Ascending aorta (tissue), 2 donors: ENCODE measurements at regions not wholly inside any gene's neighbourhood (a gene's known extent, or its start where the extent isn't known, plus 50 kb on each side); places are given as distances from the start of the nearest gene placed in this dataset.

Source experiments
- DNase-seq, 2 donors: peaks; one replicate each; pipeline ENCODE4 v3.0.0-alpha.2; 2019; ENCODE audit warnings: low spot score in 2 of 2
- H3K27ac ChIP-seq, 2 donors: fragments of 200-600 bp; sonication (generic); one replicate each; pipeline ENCODE4 v1.5.1; 2016 to 2017; ENCODE audit warnings: mild to moderate bottlenecking in 1 of 2
- H3K27me3 ChIP-seq: fragments of 200-600 bp; sonication (generic); one replicate; pipeline ENCODE4 v1.5.1; 2017
- H3K36me3 ChIP-seq, 2 donors: fragments of 200-600 bp; sonication (generic); one replicate each; pipeline ENCODE4 v1.5.1; 2016
- H3K4me1 ChIP-seq, 2 donors: fragments of 200-600 bp; sonication (generic); one replicate each; pipeline ENCODE4 v1.5.1; 2016 to 2017; ENCODE audit warnings: mild to moderate bottlenecking in 1 of 2
- H3K4me3 ChIP-seq, 2 donors: fragments of 200-600 bp; sonication (generic); one replicate each; pipeline ENCODE4 v1.5.1; 2016 to 2017; ENCODE audit warnings: mild to moderate bottlenecking in 1 of 2
- H3K9me3 ChIP-seq, 2 donors: fragments of 200-600 bp; sonication (generic); one replicate each; pipeline ENCODE4 v1.5.1; 2016
- intact Hi-C: fragments of 100-400 bp; cut with DNase I; formaldehyde crosslinking; loops from one replicate; pipeline ENCODE4 v1.15.1; 2023
- TF ChIP-seq, protein P1 (sequence below), 3 experiments: fragments of 200-600 bp in 2 of 3; fragments of 450-650 bp in 1 of 3; sonication (generic) in 2 of 3; IDR thresholded peaks; one replicate each; pipeline ENCODE4 v1.5.1; 2016 to 2019; ENCODE audit warnings: antibody characterized with exemption in 3 of 3, mild to moderate bottlenecking in 1 of 3, moderate library complexity in 1 of 3

DNA sequence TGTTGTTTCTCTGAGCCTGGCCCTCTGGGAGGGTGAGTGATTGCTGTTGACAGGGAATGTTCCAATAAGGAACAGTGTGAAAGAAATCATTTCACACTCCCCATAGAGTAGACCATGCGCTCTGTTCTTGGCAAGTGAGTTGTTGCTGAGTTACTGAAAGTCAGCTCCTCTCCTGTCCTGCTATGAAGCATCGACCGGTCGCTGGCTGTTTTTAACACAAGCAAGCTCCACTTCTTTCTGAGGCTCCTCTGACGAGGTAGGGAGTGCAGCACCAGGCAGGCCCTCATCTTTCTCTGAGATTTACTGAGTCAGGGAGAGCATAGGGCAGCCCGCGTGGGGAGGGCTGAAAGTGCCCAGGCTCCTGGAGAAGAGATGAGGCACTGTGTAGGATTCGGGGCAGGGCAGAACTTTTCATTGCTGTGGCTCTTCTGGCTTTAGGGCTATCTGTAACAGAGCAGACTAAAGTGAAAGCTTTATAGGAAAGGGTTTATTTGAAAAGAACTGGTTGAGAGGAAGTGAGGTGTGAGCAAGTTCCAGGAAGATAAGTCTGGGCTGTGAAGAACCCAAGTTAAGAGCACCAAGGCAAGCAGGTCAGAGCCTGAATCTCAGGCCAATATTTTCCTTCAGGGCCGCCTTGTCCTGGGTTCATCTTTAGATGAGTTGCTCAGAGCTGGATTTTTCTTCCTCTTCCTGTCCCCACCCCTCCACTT lies 332.2 kb downstream of the CCSER2 start:
- no peaks in the 10 kb centered on the region for H3K4me1 ChIP-seq
- no peaks in the 10 kb centered on the region for H3K9me3 ChIP-seq
- H3K4me3 ChIP-seq, result no peak overlapping the region
- H3K27me3 ChIP-seq, result no peaks in the 10 kb centered on the region
- intact Hi-C loops, result no loop called here
- H3K36me3 ChIP-seq, result no peaks in the 10 kb centered on the region
- no peak overlapping the region for H3K27ac ChIP-seq
- TF ChIP-seq, protein P1, sequence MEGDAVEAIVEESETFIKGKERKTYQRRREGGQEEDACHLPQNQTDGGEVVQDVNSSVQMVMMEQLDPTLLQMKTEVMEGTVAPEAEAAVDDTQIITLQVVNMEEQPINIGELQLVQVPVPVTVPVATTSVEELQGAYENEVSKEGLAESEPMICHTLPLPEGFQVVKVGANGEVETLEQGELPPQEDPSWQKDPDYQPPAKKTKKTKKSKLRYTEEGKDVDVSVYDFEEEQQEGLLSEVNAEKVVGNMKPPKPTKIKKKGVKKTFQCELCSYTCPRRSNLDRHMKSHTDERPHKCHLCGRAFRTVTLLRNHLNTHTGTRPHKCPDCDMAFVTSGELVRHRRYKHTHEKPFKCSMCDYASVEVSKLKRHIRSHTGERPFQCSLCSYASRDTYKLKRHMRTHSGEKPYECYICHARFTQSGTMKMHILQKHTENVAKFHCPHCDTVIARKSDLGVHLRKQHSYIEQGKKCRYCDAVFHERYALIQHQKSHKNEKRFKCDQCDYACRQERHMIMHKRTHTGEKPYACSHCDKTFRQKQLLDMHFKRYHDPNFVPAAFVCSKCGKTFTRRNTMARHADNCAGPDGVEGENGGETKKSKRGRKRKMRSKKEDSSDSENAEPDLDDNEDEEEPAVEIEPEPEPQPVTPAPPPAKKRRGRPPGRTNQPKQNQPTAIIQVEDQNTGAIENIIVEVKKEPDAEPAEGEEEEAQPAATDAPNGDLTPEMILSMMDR (IDR thresholded peaks at IDR 0.05), result no peak
- DNase-seq, result no peak

DNA sequence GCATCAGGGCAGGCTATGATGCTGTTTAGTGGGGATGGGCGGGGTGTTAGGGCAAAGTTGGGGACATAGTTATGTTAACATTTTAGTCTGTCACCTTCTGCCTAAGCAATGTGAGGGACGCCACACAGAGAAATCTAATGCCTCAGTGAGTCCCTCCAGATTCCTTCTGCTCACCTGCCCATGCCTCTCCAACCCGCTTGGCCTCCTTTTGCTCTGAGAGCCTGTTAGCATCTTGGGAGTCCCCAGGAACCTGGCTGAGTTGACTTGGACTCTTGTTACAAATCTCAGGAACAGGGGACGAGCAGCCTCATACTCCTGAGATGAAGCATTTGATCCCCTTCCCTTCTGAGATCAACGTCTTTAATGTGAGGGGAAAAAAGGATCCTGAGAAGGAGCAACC lies 336.8 kb downstream of the CCSER2 start:
- no peaks in the 10 kb centered on the region for H3K9me3 ChIP-seq
- DNase-seq, result no peak
- intact Hi-C loops, result no loop called here
- H3K27ac ChIP-seq, result no peak overlapping the region
- H3K4me1 ChIP-seq, result no peaks in the 10 kb centered on the region
- no peaks in the 10 kb centered on the region for H3K27me3 ChIP-seq
- TF ChIP-seq, protein P1 (IDR thresholded peaks at IDR 0.05), result no peak
- no peak overlapping the region for H3K4me3 ChIP-seq
- H3K36me3 ChIP-seq, result no peaks in the 10 kb centered on the region

DNA sequence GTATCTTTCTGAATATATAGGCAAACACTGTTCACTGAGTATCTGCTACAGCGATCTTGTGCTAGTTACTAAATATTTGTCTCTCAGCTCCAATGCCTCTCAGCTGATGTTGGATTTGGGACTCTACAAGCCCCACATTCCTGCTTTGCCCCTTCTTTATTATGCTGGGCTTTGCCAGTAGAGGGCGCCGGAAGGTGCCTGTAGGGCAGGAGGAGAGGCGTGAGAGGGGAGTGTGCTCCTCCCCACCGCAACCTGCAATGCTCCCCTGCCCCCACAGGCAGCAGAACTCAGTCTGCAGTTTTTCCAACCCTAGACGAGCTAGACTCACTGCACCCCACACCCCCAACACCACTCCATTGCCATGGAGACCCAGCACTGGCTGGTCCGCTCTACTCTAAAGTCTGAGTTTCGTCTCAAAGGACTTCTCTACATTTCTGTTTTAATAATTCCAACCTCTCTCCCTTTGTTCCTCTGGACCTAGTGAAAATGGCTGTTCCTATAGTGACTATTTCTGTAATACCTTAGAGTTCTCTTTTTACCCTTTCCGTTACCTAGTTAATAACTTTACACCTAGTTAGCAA lies 337.6 kb downstream of the CCSER2 start:
- Histone ChIP-seq H3K4me1 (no peaks in the 10 kb centered on the region), H3K27ac (no peak overlapping the region), H3K9me3 (no peaks in the 10 kb centered on the region), H3K27me3 (no peaks in the 10 kb centered on the region), H3K36me3 (no peaks in the 10 kb centered on the region), H3K4me3 (no peak overlapping the region)
- intact Hi-C loops, result no loop called here
- TF ChIP-seq, protein P1 (IDR thresholded peaks at IDR 0.05), result no peak
- DNase-seq, result no peak

DNA sequence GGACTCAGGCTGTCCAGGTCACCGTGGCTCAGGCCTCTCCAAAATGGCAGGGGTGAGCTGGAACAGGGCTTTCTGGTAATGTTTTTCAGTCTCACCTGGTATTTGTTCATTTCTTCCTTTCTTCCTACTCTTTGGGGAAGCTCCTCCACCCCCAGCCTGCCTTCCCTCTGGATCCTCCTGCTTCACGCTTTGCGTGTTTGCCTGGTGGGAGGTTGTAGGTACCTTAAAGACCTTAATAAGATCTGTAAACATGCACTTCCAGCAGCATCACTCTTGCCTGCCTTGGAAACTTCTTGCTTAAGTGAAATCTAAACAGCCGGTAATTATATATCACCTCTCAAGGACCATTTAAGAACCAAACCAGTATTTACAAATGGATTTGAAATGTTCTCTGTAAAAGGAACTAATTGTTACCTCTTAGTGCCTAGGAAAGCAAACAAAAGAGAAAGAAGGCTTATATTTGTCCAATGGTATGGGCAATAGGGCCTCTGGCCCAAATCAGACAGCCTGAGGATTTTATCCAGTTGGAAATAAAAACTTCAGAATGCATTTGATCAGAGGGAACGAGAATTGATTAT lies 339.9 kb downstream of the CCSER2 start:
- TF ChIP-seq, protein P1 (IDR thresholded peaks at IDR 0.05), result no peak
- no peaks in the 10 kb centered on the region for H3K36me3 ChIP-seq
- no peaks in the 10 kb centered on the region for H3K27me3 ChIP-seq
- H3K4me3 ChIP-seq, result no peak overlapping the region
- no peaks in the 10 kb centered on the region for H3K9me3 ChIP-seq
- no peaks in the 10 kb centered on the region for H3K4me1 ChIP-seq
- no peak overlapping the region for H3K27ac ChIP-seq
- no peak for DNase-seq
- intact Hi-C loops, result no loop called here

DNA sequence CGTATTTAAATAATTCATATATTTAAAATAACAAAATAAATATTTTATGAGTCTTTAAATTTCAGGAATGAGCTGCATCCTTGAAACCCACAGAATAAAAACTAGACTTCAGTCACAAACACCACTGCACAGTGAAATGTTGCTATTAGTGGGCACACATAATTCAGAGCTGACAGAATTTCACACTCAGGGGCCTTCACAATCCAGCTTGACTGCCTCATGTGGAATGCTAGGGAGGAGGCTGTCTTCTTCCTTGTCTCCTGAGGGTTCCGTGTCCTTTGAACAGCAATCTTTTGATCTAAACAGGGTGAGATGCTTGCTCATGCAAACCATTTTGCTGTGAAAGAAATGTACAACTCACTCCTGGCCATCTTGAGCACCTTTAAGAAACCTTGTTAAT lies 346.7 kb downstream of the CCSER2 start:
- Histone ChIP-seq H3K27me3 (no peaks in the 10 kb centered on the region), H3K9me3 (no peaks in the 10 kb centered on the region), H3K36me3 (no peaks in the 10 kb centered on the region), H3K27ac (no peak overlapping the region), H3K4me1 (no peaks in the 10 kb centered on the region), H3K4me3 (no peak overlapping the region)
- TF ChIP-seq, protein P1 (IDR thresholded peaks at IDR 0.05), result no peak
- intact Hi-C loops, result no loop called here
- DNase-seq, result no peak
